Parathyroid adenoma (tissue), 2 donors: ENCODE measurements at regions not wholly inside any gene's neighbourhood (a gene's known extent, or its start where the extent isn't known, plus 50 kb on each side); places are given as distances from the start of the nearest gene placed in this dataset.

ENCODE experiments used
- H2AFZ ChIP-seq: fragments of 300-600 bp; sonication (generic); one replicate; pipeline ENCODE4 v1.7.0; 2017; ENCODE audit warnings: antibody characterized with exemption, mild to moderate bottlenecking
- H3K27ac ChIP-seq: fragments of 300-600 bp; sonication (generic); one replicate; pipeline ENCODE4 v1.7.0; 2017
- H3K27me3 ChIP-seq: fragments of 300-600 bp; sonication (generic); one replicate; pipeline ENCODE4 v1.7.0; 2017; ENCODE audit warnings: low read length; ENCODE audit not compliant: control insufficient read depth, insufficient read depth
- H3K36me3 ChIP-seq: fragments of 300-600 bp; sonication (generic); one replicate; pipeline ENCODE4 v1.7.0; 2017; ENCODE audit warnings: low read length; ENCODE audit not compliant: control insufficient read depth, insufficient read depth
- H3K4me1 ChIP-seq: fragments of 300-600 bp; sonication (generic); one replicate; pipeline ENCODE4 v1.7.0; 2017; ENCODE audit warnings: control low read depth
- H3K4me2 ChIP-seq: fragments of 300-600 bp; sonication (generic); one replicate; pipeline ENCODE4 v1.7.0; 2017; ENCODE audit warnings: low read length
- H3K4me3 ChIP-seq: fragments of 300-600 bp; sonication (generic); one replicate; pipeline ENCODE4 v1.7.0; 2017; ENCODE audit warnings: low read depth, low read length
- H3K79me2 ChIP-seq: fragments of 300-600 bp; sonication (generic); one replicate; pipeline ENCODE4 v1.7.0; 2017; ENCODE audit warnings: control low read depth
- H3K9ac ChIP-seq: fragments of 300-600 bp; sonication (generic); one replicate; pipeline ENCODE4 v1.7.0; 2017; ENCODE audit warnings: mild to moderate bottlenecking
- H3K9me3 ChIP-seq: fragments of 300-600 bp; sonication (generic); one replicate; pipeline ENCODE4 v1.7.0; 2017; ENCODE audit warnings: low read length; ENCODE audit not compliant: control insufficient read depth
- CTCF ChIP-seq: fragments of 300-600 bp; sonication (generic); IDR thresholded peaks from one replicate; pipeline ENCODE4 v1.7.0; 2017; ENCODE audit warnings: antibody characterized with exemption, mild to moderate bottlenecking
- donor health status: primary hyperparathyroidism.

- Histone ChIP-seq H3K4me3 (no peak overlapping the region), H3K79me2 (no peaks in the 10 kb centered on the region), H3K4me1 (no peaks in the 10 kb centered on the region), H3K9ac (no peak overlapping the region), H3K36me3 (no peaks in the 10 kb centered on the region), H3K27me3 (no peaks in the 10 kb centered on the region), H3K4me2 (no peak overlapping the region), H3K27ac (no peak overlapping the region), H3K9me3 (no peaks in the 10 kb centered on the region), H2AFZ (no peak overlapping the region)
- TF ChIP-seq CTCF = no peak
Measured at GRCh38 chr21:15242906-15243305, 178.1 kb upstream of the NRIP1 start.

DNA sequence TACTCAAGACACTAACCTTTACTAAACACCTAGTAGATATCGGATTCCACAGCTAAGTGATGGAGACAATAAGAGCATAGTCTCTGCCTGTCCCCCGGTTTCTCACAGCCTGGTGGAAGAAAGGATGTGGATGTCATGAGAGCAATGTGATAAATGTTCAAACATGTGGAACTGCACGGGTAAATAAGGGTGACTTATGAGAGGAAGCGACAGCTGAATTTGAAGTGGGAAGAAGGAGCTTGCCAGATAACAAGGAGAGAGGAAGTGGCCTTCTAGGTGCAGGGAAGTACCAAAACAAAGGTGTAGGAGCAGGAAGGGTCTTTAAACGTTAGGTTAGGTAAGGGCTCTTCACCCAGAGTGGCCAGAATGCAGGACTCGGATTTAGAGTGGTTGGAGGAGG, 178.6 kb upstream of the NRIP1 start:
- no peaks in the 10 kb centered on the region for H3K36me3 ChIP-seq
- no peaks in the 10 kb centered on the region for H3K27me3 ChIP-seq
- no peaks in the 10 kb centered on the region for H3K9me3 ChIP-seq

GRCh38 chr21:15247613-15248012, 182.8 kb upstream of the NRIP1 start:
- no peak overlapping the region for H3K27ac ChIP-seq
- no peak overlapping the region for H3K4me3 ChIP-seq
- no peak for TF ChIP-seq CTCF
- H3K4me1 ChIP-seq = no peaks in the 10 kb centered on the region
- no peaks in the 10 kb centered on the region for H3K9me3 ChIP-seq
- no peaks in the 10 kb centered on the region for H3K79me2 ChIP-seq
- H3K36me3 ChIP-seq = no peaks in the 10 kb centered on the region
- H2AFZ ChIP-seq = no peak overlapping the region
- no peaks in the 10 kb centered on the region for H3K27me3 ChIP-seq
- no peak overlapping the region for H3K4me2 ChIP-seq
- H3K9ac ChIP-seq = no peak overlapping the region

More for the DNA sequence above, 178.6 kb upstream of the NRIP1 start:
- H3K4me1 ChIP-seq = no peaks in the 10 kb centered on the region
- H3K9ac ChIP-seq = no peak overlapping the region
- H3K4me2 ChIP-seq = no peak overlapping the region
- no peaks in the 10 kb centered on the region for H3K79me2 ChIP-seq
- no peak for TF ChIP-seq CTCF
- no peak overlapping the region for H3K4me3 ChIP-seq
- no peak overlapping the region for H3K27ac ChIP-seq
- H2AFZ ChIP-seq = no peak overlapping the region

GRCh38 chr21:15249285-15249993, 184.6 kb upstream of the NRIP1 start:
- H3K36me3 ChIP-seq = no peaks in the 10 kb centered on the region

More at GRCh38 chr21:15249285-15249993, 184.6 kb upstream of the NRIP1 start:
- no peaks in the 10 kb centered on the region for H3K27me3 ChIP-seq
- H3K9me3 ChIP-seq = no peaks in the 10 kb centered on the region
- H3K4me3 ChIP-seq = no peak overlapping the region
- no peak for TF ChIP-seq CTCF
- H3K4me2 ChIP-seq = no peak overlapping the region
- no peak overlapping the region for H3K9ac ChIP-seq
- no peaks in the 10 kb centered on the region for H3K4me1 ChIP-seq
- H2AFZ ChIP-seq = no peak overlapping the region
- H3K27ac ChIP-seq = no peak overlapping the region
- no peaks in the 10 kb centered on the region for H3K79me2 ChIP-seq
